Activated CD8-positive, alpha-beta memory T cell treated with anti-CD3 and anti-CD28 coated beads, Interleukin-2, amount 10 ng/mL, durations not matched to agents 7 days and 5 days (primary cell): ENCODE measurements at regions not wholly inside any gene's neighbourhood (a gene's known extent, or its start where the extent isn't known, plus 50 kb on each side); places are given as distances from the start of the nearest gene placed in this dataset.

Experiments used
- ATAC-seq: fragments of 150-1000 bp; cut with Tn5 transposase; one replicate; pipeline ENCODE4 v1.10.0; 2021; ENCODE audit warnings: moderate library complexity
- CTCF ChIA-PET: fragments of 350-600 bp; sonication (Branson Sonifier 250); formaldehyde crosslinking; loops from one replicate; lab custom pipeline; 2021; ENCODE audit warnings: antibody characterized with exemption; lab: Charles Lee
- DNase-seq: peaks from one replicate; pipeline ENCODE4 v3.0.0-alpha.2; 2020
- H3K27ac Mint-ChIP-seq: one replicate; pipeline ENCODE4 v1.8.0; 2021; ENCODE audit warnings: mild to moderate bottlenecking, mixed read lengths
- H3K27me3 Mint-ChIP-seq: one replicate; pipeline ENCODE4 v1.8.0; 2021; ENCODE audit warnings: mixed read lengths
- H3K36me3 Mint-ChIP-seq: one replicate; pipeline ENCODE4 v1.8.0; 2021; ENCODE audit warnings: mild to moderate bottlenecking, mixed read lengths
- H3K4me1 Mint-ChIP-seq: one replicate; pipeline ENCODE4 v1.8.0; 2021; ENCODE audit warnings: mixed read lengths
- H3K4me3 Mint-ChIP-seq: one replicate; pipeline ENCODE4 v1.8.0; 2021; ENCODE audit warnings: mild to moderate bottlenecking, moderate library complexity, mixed read lengths
- H3K9me3 Mint-ChIP-seq: one replicate; pipeline ENCODE4 v1.8.0; 2022; ENCODE audit warnings: low read depth, mixed read lengths

- peaks cover 4% of the 10 kb centered on the region for H3K9me3 Mint-ChIP-seq
- CTCF ChIA-PET, result no interaction called here
- H3K27me3 Mint-ChIP-seq, result no peaks in the 10 kb centered on the region
- DNase-seq, result no peak
- H3K36me3 Mint-ChIP-seq, result no peaks in the 10 kb centered on the region
- no peaks in the 10 kb centered on the region for H3K4me1 Mint-ChIP-seq
- no peak overlapping the region for H3K27ac Mint-ChIP-seq
- ATAC-seq, result no peak
- no peak overlapping the region for H3K4me3 Mint-ChIP-seq
Observed at GRCh38 chr9:80516679-80517078, 944.9 kb downstream of the TLE4 start.

DNA sequence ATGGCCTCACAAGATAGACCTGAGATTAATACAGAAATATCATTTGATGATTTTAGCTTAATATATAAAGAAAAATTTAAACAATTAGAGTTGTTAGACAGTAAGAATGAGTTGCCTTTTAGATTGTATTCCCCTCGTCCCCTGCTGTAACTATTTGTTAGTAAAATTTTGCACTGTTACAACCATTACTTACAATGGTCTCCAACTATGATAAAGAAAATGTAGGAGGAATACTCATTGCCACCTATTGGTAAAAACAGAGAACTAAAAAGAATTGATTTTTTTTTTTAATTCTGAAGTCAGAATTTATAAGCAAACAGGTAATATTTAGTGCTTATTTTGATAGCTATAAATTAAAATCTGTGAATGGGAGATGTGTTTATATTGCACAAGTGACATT is 937.6 kb downstream of the TLE4 start:
- CTCF ChIA-PET, result no interaction called here
- H3K4me3 Mint-ChIP-seq, result no peak overlapping the region
- ATAC-seq, result no peak
- H3K27ac Mint-ChIP-seq, result no peak overlapping the region
- H3K9me3 Mint-ChIP-seq, result peaks cover 3% of the 10 kb centered on the region
- H3K4me1 Mint-ChIP-seq, result no peaks in the 10 kb centered on the region
- DNase-seq, result no peak
- H3K27me3 Mint-ChIP-seq, result no peaks in the 10 kb centered on the region
- H3K36me3 Mint-ChIP-seq, result no peaks in the 10 kb centered on the region

- Mint-ChIP-seq H3K9me3 (peaks cover 3% of the 10 kb centered on the region), H3K36me3 (no peaks in the 10 kb centered on the region), H3K4me1 (no peaks in the 10 kb centered on the region), H3K4me3 (no peak overlapping the region), H3K27me3 (no peaks in the 10 kb centered on the region), H3K27ac (no peak overlapping the region)
- DNase-seq, result no peak
- CTCF ChIA-PET, result no interaction called here
- ATAC-seq, result no peak
Observed at GRCh38 chr9:80507611-80508010, 935.8 kb downstream of the TLE4 start.

- Mint-ChIP-seq H3K36me3 (no peaks in the 10 kb centered on the region), H3K9me3 (no peaks in the 10 kb centered on the region), H3K4me3 (no peak overlapping the region), H3K4me1 (no peaks in the 10 kb centered on the region), H3K27ac (no peak overlapping the region), H3K27me3 (no peaks in the 10 kb centered on the region)
- ATAC-seq, result no peak
- no peak for DNase-seq
- CTCF ChIA-PET, result no interaction called here
Observed at GRCh38 chr9:80504601-80505230, 933.0 kb downstream of the TLE4 start.

- Mint-ChIP-seq H3K27me3 (no peaks in the 10 kb centered on the region), H3K36me3 (no peaks in the 10 kb centered on the region), H3K4me3 (no peak overlapping the region), H3K9me3 (no peaks in the 10 kb centered on the region), H3K27ac (no peak overlapping the region), H3K4me1 (no peaks in the 10 kb centered on the region)
- CTCF ChIA-PET, result no interaction called here
- no peak for ATAC-seq
- no peak for DNase-seq
Observed at GRCh38 chr9:80503671-80504281, 932.0 kb downstream of the TLE4 start.

GRCh38 chr9:80502306-80502705 is 930.5 kb downstream of the TLE4 start:
- H3K4me3 Mint-ChIP-seq, result no peak overlapping the region
- no peak overlapping the region for H3K27ac Mint-ChIP-seq
- H3K9me3 Mint-ChIP-seq, result peaks cover under 1% of the 10 kb centered on the region
- ATAC-seq (no peak), DNase-seq (no peak)
- H3K36me3 Mint-ChIP-seq, result no peaks in the 10 kb centered on the region
- H3K27me3 Mint-ChIP-seq, result no peaks in the 10 kb centered on the region
- CTCF ChIA-PET, result no interaction called here
- no peaks in the 10 kb centered on the region for H3K4me1 Mint-ChIP-seq

GRCh38 chr9:80501635-80502034 is 929.9 kb downstream of the TLE4 start:
- no peak overlapping the region for H3K27ac Mint-ChIP-seq

DNA sequence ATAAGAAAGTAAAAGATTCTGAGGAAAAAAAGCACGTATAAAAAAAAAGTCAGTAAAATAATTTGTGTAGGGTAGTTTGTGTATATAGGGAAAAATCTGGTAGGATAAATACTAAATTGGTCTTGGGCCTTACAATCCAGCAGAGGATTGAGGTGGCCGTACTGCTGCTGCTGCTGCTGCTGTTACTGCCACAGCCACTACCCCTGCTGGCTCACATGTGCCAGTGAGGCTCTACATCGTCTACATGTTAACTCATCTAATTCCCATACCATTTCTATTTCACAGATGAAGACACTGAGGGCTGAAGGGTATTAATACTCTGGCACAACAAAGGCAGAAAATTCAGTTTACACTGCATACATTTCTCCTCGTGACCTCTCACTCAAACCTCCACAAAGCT is 928.5 kb downstream of the TLE4 start:
- ATAC-seq, result no peak
- H3K36me3 Mint-ChIP-seq, result no peaks in the 10 kb centered on the region
- DNase-seq, result no peak
- H3K27me3 Mint-ChIP-seq, result no peaks in the 10 kb centered on the region
- no peak overlapping the region for H3K27ac Mint-ChIP-seq
- peaks cover 8% of the 10 kb centered on the region for H3K9me3 Mint-ChIP-seq
- CTCF ChIA-PET, result no interaction called here
- H3K4me3 Mint-ChIP-seq, result no peak overlapping the region
- no peaks in the 10 kb centered on the region for H3K4me1 Mint-ChIP-seq

More at GRCh38 chr9:80501635-80502034, 929.9 kb downstream of the TLE4 start:
- H3K9me3 Mint-ChIP-seq, result peaks cover 5% of the 10 kb centered on the region
- no peak overlapping the region for H3K4me3 Mint-ChIP-seq
- H3K4me1 Mint-ChIP-seq, result no peaks in the 10 kb centered on the region
- H3K36me3 Mint-ChIP-seq, result no peaks in the 10 kb centered on the region
- H3K27me3 Mint-ChIP-seq, result no peaks in the 10 kb centered on the region
- DNase-seq, result no peak
- ATAC-seq, result no peak
- CTCF ChIA-PET, result no interaction called here

GRCh38 chr9:80498001-80498555 is 926.3 kb downstream of the TLE4 start:
- DNase-seq (no peak), ATAC-seq (no peak)
- no peaks in the 10 kb centered on the region for H3K27me3 Mint-ChIP-seq
- CTCF ChIA-PET, result no interaction called here
- no peak overlapping the region for H3K4me3 Mint-ChIP-seq
- no peak overlapping the region for H3K27ac Mint-ChIP-seq
- H3K36me3 Mint-ChIP-seq, result no peaks in the 10 kb centered on the region
- H3K4me1 Mint-ChIP-seq, result no peaks in the 10 kb centered on the region
- peaks cover 10% of the 10 kb centered on the region for H3K9me3 Mint-ChIP-seq

- DNase-seq (no peak), ATAC-seq (no peak)
- Mint-ChIP-seq H3K36me3 (no peaks in the 10 kb centered on the region), H3K4me1 (no peaks in the 10 kb centered on the region), H3K4me3 (no peak overlapping the region), H3K27me3 (no peaks in the 10 kb centered on the region), H3K9me3 (peaks cover 10% of the 10 kb centered on the region), H3K27ac (no peak overlapping the region)
- CTCF ChIA-PET, result no interaction called here
Observed at GRCh38 chr9:80496901-80497556, 925.3 kb downstream of the TLE4 start.

- no peak for ATAC-seq
Observed at GRCh38 chr9:80493258-80493657, 921.5 kb downstream of the TLE4 start.

DNA sequence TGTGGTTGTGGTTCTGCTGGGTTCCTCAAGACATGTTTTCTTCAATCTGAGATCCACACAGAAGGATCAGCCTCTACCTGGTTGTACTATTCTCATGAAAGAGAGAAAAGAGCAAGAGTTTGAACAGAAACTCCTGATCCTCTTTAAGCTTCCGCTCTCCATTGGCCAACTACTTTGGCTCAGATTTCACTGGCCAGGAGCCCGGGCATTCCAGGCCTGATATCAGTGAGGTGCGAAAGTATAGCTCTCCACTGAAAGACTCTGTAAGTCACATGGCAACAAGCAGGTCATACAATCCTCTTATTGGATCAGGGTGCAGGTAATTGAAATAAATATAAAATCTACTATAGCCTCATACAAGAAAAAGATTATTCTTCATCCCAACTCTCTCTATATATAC is 920.5 kb downstream of the TLE4 start:
- Mint-ChIP-seq H3K27ac (no peak overlapping the region), H3K9me3 (peaks cover 8% of the 10 kb centered on the region), H3K36me3 (no peaks in the 10 kb centered on the region), H3K27me3 (no peaks in the 10 kb centered on the region), H3K4me3 (no peak overlapping the region), H3K4me1 (no peaks in the 10 kb centered on the region)
- ATAC-seq (no peak), DNase-seq (no peak)
- CTCF ChIA-PET, result no interaction called here

More at GRCh38 chr9:80493258-80493657, 921.5 kb downstream of the TLE4 start:
- H3K4me1 Mint-ChIP-seq, result no peaks in the 10 kb centered on the region
- no peak overlapping the region for H3K4me3 Mint-ChIP-seq
- H3K36me3 Mint-ChIP-seq, result no peaks in the 10 kb centered on the region
- no peaks in the 10 kb centered on the region for H3K27me3 Mint-ChIP-seq
- CTCF ChIA-PET, result no interaction called here
- no peak for DNase-seq
- peaks cover 10% of the 10 kb centered on the region for H3K9me3 Mint-ChIP-seq
- H3K27ac Mint-ChIP-seq, result no peak overlapping the region

- peaks cover 2% of the 10 kb centered on the region for H3K9me3 Mint-ChIP-seq
- no peak overlapping the region for H3K4me3 Mint-ChIP-seq
- DNase-seq, result no peak
- no peak overlapping the region for H3K27ac Mint-ChIP-seq
- CTCF ChIA-PET, result no interaction called here
- no peaks in the 10 kb centered on the region for H3K4me1 Mint-ChIP-seq
- no peaks in the 10 kb centered on the region for H3K36me3 Mint-ChIP-seq
- ATAC-seq, result no peak
- H3K27me3 Mint-ChIP-seq, result no peaks in the 10 kb centered on the region
Observed at GRCh38 chr9:80491086-80491696, 919.4 kb downstream of the TLE4 start.
